ENCODE measurements at regions not wholly inside any gene's neighbourhood (a gene's known extent, or its start where the extent isn't known, plus 50 kb on each side); places are given as distances from the start of the nearest gene placed in this dataset.

GRCh38 chr11:22467248-22467647 is 129.1 kb downstream of the SLC17A6 start:
- no peak overlapping the region for H3K4me3 ChIP-seq (ENCODE audit: low read length)
- H3K27ac ChIP-seq (ENCODE audit: low read depth in 1 of 2, low read length in 2 of 2), result no peak overlapping the region
- Mint-ChIP-seq H3K4me1 (ENCODE audit: low read depth) (no peaks in the 10 kb centered on the region), H3K4me3 (no peak overlapping the region), H3K36me3 (ENCODE audit: low read depth) (no peaks in the 10 kb centered on the region), H3K27ac (no peak overlapping the region), H3K9me3 (no peaks in the 10 kb centered on the region), H3K27me3 (peaks cover 26% of the 10 kb centered on the region)
- ChIA-PET CTCF (no interaction called here), POLR2A (no interaction called here)
- no peak for TF ChIP-seq CTCF (IDR thresholded peaks at IDR 0.05)
- intact Hi-C loops (cut with DNase I, micrococcal nuclease), result no loop called here
- H3K27me3 ChIP-seq (ENCODE audit: control insufficient read depth in 1 of 2, insufficient read depth in 2 of 2, low read length in 2 of 2), result no peaks in the 10 kb centered on the region
- no peaks in the 10 kb centered on the region for H3K4me1 ChIP-seq (ENCODE audit: insufficient read depth, low read length)
- DNase-seq, result no peak
- no peaks in the 10 kb centered on the region for H3K36me3 ChIP-seq (ENCODE audit: insufficient read depth, low read length)
- no peaks in the 10 kb centered on the region for H3K9me3 ChIP-seq (ENCODE audit: control insufficient read depth in 1 of 2, insufficient read depth in 1 of 2, low read length in 2 of 2)
- ATAC-seq (ENCODE audit: poor library complexity), result no peak

GRCh38 chr11:22466809-22467208 is 128.6 kb downstream of the SLC17A6 start:
- Mint-ChIP-seq H3K9me3 (no peaks in the 10 kb centered on the region), H3K4me3 (no peak overlapping the region), H3K4me1 (ENCODE audit: low read depth) (no peaks in the 10 kb centered on the region), H3K27ac (no peak overlapping the region), H3K36me3 (ENCODE audit: low read depth) (no peaks in the 10 kb centered on the region), H3K27me3 (peaks cover 31% of the 10 kb centered on the region)
- ChIA-PET POLR2A (no interaction called here), CTCF (no interaction called here)
- no peak overlapping the region for H3K27ac ChIP-seq (ENCODE audit: low read depth in 1 of 2, low read length in 2 of 2)
- no peaks in the 10 kb centered on the region for H3K9me3 ChIP-seq (ENCODE audit: control insufficient read depth in 1 of 2, insufficient read depth in 1 of 2, low read length in 2 of 2)
- no peaks in the 10 kb centered on the region for H3K4me1 ChIP-seq (ENCODE audit: insufficient read depth, low read length)
- intact Hi-C loops (cut with DNase I, micrococcal nuclease), result no loop called here
- DNase-seq (no peak), ATAC-seq (ENCODE audit: poor library complexity) (no peak)
- no peaks in the 10 kb centered on the region for H3K36me3 ChIP-seq (ENCODE audit: insufficient read depth, low read length)
- H3K4me3 ChIP-seq (ENCODE audit: low read length), result no peak overlapping the region
- H3K27me3 ChIP-seq (ENCODE audit: control insufficient read depth in 1 of 2, insufficient read depth in 2 of 2, low read length in 2 of 2), result no peaks in the 10 kb centered on the region
- TF ChIP-seq CTCF (IDR thresholded peaks at IDR 0.05), result no peak

GRCh38 chr11:22466351-22466750 is 128.2 kb downstream of the SLC17A6 start:
- Histone ChIP-seq H3K36me3 (ENCODE audit: insufficient read depth, low read length) (no peaks in the 10 kb centered on the region), H3K9me3 (ENCODE audit: control insufficient read depth in 1 of 2, insufficient read depth in 1 of 2, low read length in 2 of 2) (no peaks in the 10 kb centered on the region), H3K4me3 (ENCODE audit: low read length) (no peak overlapping the region), H3K27me3 (ENCODE audit: control insufficient read depth in 1 of 2, insufficient read depth in 2 of 2, low read length in 2 of 2) (no peaks in the 10 kb centered on the region), H3K4me1 (ENCODE audit: insufficient read depth, low read length) (no peaks in the 10 kb centered on the region), H3K27ac (ENCODE audit: low read depth in 1 of 2, low read length in 2 of 2) (no peak overlapping the region)
- H3K9me3 Mint-ChIP-seq, result no peaks in the 10 kb centered on the region
- no peaks in the 10 kb centered on the region for H3K36me3 Mint-ChIP-seq (ENCODE audit: low read depth)
- intact Hi-C loops (cut with DNase I, micrococcal nuclease), result no loop called here
- ChIA-PET POLR2A (no interaction called here), CTCF (no interaction called here)
- no peak for DNase-seq
- no peak for ATAC-seq (ENCODE audit: poor library complexity)
- no peak for TF ChIP-seq CTCF (IDR thresholded peaks at IDR 0.05)
- H3K27me3 Mint-ChIP-seq, result peaks cover 32% of the 10 kb centered on the region
- no peak overlapping the region for H3K4me3 Mint-ChIP-seq
- no peaks in the 10 kb centered on the region for H3K4me1 Mint-ChIP-seq (ENCODE audit: low read depth)
- H3K27ac Mint-ChIP-seq, result no peak overlapping the region

Data from CD4-positive, alpha-beta T cell (primary cell).